Uterus (tissue), 3 donors: ENCODE measurements at regions not wholly inside any gene's neighbourhood (a gene's known extent, or its start where the extent isn't known, plus 50 kb on each side); places are given as distances from the start of the nearest gene placed in this dataset.

ENCODE experiments used
- DNase-seq, 2 donors: peaks; one replicate each; pipeline ENCODE4 v3.0.0-alpha.2; 2019 to 2020
- H3K27ac ChIP-seq, 2 donors: fragments of 200-600 bp; sonication (generic); 1 replicate in 1 of 2; 2 replicates in 1 of 2; pipeline ENCODE4 v1.5.1; 2016 to 2018
- H3K27me3 ChIP-seq, 2 donors: fragments of 200-600 bp; sonication (generic); one replicate each; pipeline ENCODE4 v1.5.1; 2018 to 2019; ENCODE audit warnings: control low read depth in 1 of 2
- H3K36me3 ChIP-seq, 2 donors: fragments of 200-600 bp; sonication (generic); one replicate each; pipeline ENCODE4 v1.5.1; 2019; ENCODE audit warnings: control low read depth in 1 of 2
- H3K4me1 ChIP-seq, 2 donors: fragments of 200-600 bp; sonication (generic); one replicate each; pipeline ENCODE4 v1.5.1; 2018 to 2019; ENCODE audit warnings: control low read depth in 1 of 2
- H3K4me3 ChIP-seq, 2 donors: fragments of 200-600 bp; sonication (generic); 1 replicate in 1 of 2; 2 replicates in 1 of 2; pipeline ENCODE4 v1.5.1; 2018 to 2019; ENCODE audit warnings: mild to moderate bottlenecking in 1 of 2
- H3K9me3 ChIP-seq, 2 donors: fragments of 200-600 bp; sonication (generic); one replicate each; pipeline ENCODE4 v1.5.1; 2019; ENCODE audit warnings: control low read depth in 1 of 2
- POLR2A ChIP-seq, 2 donors: fragments of 450-650 bp; IDR thresholded peaks; one replicate each; pipeline ENCODE4 v1.6.1; 2016; ENCODE audit warnings: antibody characterized with exemption in 2 of 2, mild to moderate bottlenecking in 1 of 2, moderate library complexity in 1 of 2
- intact Hi-C: fragments of 100-400 bp; cut with DNase I; formaldehyde crosslinking; loops from one replicate; pipeline ENCODE4 v1.15.1; 2023; ENCODE audit warnings: low total_unique reads
- TF ChIP-seq, protein P1 (sequence below), 4 experiments: fragments of 200-600 bp in 2 of 4; fragments of 450-650 bp in 2 of 4; sonication (generic) in 2 of 4; IDR thresholded peaks; one replicate each; pipeline ENCODE4 v1.5.1; 2016 to 2019; ENCODE audit warnings: antibody characterized with exemption in 4 of 4, mild to moderate bottlenecking in 2 of 4, moderate library complexity in 1 of 4
- donor health status: DM: yes; HTN: yes; CAD: no.

- Histone ChIP-seq H3K27me3 (no peaks in the 10 kb centered on the region), H3K4me3 (no peak overlapping the region), H3K4me1 (no peaks in the 10 kb centered on the region), H3K27ac (no peak overlapping the region), H3K36me3 (no peaks in the 10 kb centered on the region), H3K9me3 (no peaks in the 10 kb centered on the region)
- DNase-seq, result no peak
- intact Hi-C loops, result no loop called here
- TF ChIP-seq POLR2A (IDR thresholded peaks at IDR 0.05), result no peak
- TF ChIP-seq, protein P1, sequence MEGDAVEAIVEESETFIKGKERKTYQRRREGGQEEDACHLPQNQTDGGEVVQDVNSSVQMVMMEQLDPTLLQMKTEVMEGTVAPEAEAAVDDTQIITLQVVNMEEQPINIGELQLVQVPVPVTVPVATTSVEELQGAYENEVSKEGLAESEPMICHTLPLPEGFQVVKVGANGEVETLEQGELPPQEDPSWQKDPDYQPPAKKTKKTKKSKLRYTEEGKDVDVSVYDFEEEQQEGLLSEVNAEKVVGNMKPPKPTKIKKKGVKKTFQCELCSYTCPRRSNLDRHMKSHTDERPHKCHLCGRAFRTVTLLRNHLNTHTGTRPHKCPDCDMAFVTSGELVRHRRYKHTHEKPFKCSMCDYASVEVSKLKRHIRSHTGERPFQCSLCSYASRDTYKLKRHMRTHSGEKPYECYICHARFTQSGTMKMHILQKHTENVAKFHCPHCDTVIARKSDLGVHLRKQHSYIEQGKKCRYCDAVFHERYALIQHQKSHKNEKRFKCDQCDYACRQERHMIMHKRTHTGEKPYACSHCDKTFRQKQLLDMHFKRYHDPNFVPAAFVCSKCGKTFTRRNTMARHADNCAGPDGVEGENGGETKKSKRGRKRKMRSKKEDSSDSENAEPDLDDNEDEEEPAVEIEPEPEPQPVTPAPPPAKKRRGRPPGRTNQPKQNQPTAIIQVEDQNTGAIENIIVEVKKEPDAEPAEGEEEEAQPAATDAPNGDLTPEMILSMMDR (IDR thresholded peaks at IDR 0.05), result no peak
These were observed 844.3 kb downstream of the GALC start for GRCh38 chr14:87148655-87149054.

- H3K27ac ChIP-seq, result peak overlapping the region in 1 of 2 donors; percentile 30
- H3K4me3 ChIP-seq, result no peak overlapping the region
- intact Hi-C loops, result no loop called here
- H3K36me3 ChIP-seq, result no peaks in the 10 kb centered on the region
- H3K4me1 ChIP-seq, result no peaks in the 10 kb centered on the region
- no peak for DNase-seq
- H3K9me3 ChIP-seq, result no peaks in the 10 kb centered on the region
- H3K27me3 ChIP-seq, result no peaks in the 10 kb centered on the region
- TF ChIP-seq, protein P1 (IDR thresholded peaks at IDR 0.05), result no peak
- no peak for TF ChIP-seq POLR2A (IDR thresholded peaks at IDR 0.05)
These were observed 850.3 kb downstream of the GALC start for GRCh38 chr14:87142551-87143211.

- no peak overlapping the region for H3K27ac ChIP-seq
- no peaks in the 10 kb centered on the region for H3K9me3 ChIP-seq
- H3K27me3 ChIP-seq, result no peaks in the 10 kb centered on the region
- no peaks in the 10 kb centered on the region for H3K36me3 ChIP-seq
- H3K4me3 ChIP-seq, result no peak overlapping the region
- DNase-seq, result no peak
- intact Hi-C loops, result no loop called here
- no peak for TF ChIP-seq POLR2A (IDR thresholded peaks at IDR 0.05)
- TF ChIP-seq, protein P1 (IDR thresholded peaks at IDR 0.05), result no peak
- H3K4me1 ChIP-seq, result no peaks in the 10 kb centered on the region
These were observed 851.2 kb downstream of the GALC start for GRCh38 chr14:87141801-87142200.

DNA sequence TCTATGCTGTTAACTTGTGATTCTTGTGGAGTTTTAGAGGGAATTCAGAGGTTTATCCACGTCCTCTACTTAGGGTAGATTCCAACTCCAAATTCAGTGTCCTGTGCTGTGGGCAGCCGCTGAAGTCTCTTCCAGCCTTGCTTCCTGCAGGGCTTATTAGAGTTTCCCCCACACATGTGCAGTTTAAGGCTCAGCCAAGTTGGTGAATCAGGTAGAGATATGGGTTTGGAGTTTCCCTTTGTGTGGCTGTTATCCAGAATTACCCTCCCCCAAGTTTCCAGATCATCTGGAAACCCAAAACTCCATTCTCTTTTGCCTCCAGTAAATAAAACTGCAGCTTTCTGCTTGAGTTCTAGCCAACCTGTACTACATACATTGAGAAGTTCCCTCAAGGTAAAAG lies 853.7 kb downstream of the GALC start:
- intact Hi-C loops, result no loop called here
- DNase-seq, result no peak
- no peak overlapping the region for H3K4me3 ChIP-seq
- no peaks in the 10 kb centered on the region for H3K4me1 ChIP-seq
- H3K36me3 ChIP-seq, result no peaks in the 10 kb centered on the region
- no peaks in the 10 kb centered on the region for H3K27me3 ChIP-seq
- no peak overlapping the region for H3K27ac ChIP-seq
- H3K9me3 ChIP-seq, result no peaks in the 10 kb centered on the region
- TF ChIP-seq, protein P1 (IDR thresholded peaks at IDR 0.05), result no peak
- no peak for TF ChIP-seq POLR2A (IDR thresholded peaks at IDR 0.05)

DNA sequence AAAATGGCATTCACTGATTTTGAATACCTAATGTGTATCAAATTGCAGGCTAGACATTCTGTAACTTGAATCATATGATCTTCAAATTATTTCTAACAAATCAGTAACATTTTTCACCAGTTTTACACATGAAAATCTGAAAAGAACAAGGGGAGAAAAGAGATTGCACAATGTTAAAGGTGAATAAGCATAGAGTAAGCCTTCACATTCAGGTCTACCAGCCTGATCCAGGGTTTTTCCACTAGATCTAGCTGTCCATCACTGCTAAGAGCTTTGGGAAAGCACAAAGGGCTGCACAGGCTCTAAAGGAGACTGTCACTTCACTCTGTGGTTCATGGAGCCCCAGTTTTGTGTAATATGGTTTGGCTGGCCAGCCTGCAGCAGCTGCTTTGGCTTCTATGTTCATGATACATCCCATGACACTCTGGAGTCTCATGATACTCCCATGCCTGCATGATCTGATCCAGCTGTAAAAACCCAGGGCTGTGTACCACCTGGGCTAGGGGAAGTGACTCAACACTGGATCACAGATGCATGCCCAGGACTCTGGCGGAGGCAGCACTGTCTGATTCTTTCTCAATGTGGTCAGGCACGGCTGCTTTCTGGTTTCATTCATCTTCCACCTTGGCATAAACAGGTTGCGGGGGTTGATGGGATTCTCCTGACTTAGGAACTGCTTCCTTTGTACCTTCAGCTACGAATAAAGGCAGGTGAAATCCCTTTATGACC lies 859.7 kb downstream of the GALC start:
- intact Hi-C loops, result no loop called here
- TF ChIP-seq POLR2A (IDR thresholded peaks at IDR 0.05), result no peak
- TF ChIP-seq, protein P1 (IDR thresholded peaks at IDR 0.05), result no peak
- Histone ChIP-seq H3K9me3 (no peaks in the 10 kb centered on the region), H3K4me3 (no peak overlapping the region), H3K27me3 (no peaks in the 10 kb centered on the region), H3K27ac (no peak overlapping the region), H3K36me3 (no peaks in the 10 kb centered on the region), H3K4me1 (no peaks in the 10 kb centered on the region)
- peak in 1 of 2 donors; percentile 16 for DNase-seq
